ENCODE measurements at regions not wholly inside any gene's neighbourhood (a gene's known extent, or its start where the extent isn't known, plus 50 kb on each side); places are given as distances from the start of the nearest gene placed in this dataset.

- no peaks in the 10 kb centered on the region for H3K4me1 ChIP-seq (ENCODE audit: low read depth)
- H3K27me3 ChIP-seq: no peaks in the 10 kb centered on the region
- no peaks in the 10 kb centered on the region for H3K36me3 ChIP-seq
- H3K4me3 ChIP-seq: no peak overlapping the region
- no peak overlapping the region for H3K27ac ChIP-seq
- no peaks in the 10 kb centered on the region for H3K9me3 ChIP-seq (ENCODE audit: low read depth)
- DNase-seq (ENCODE audit: low read depth in 1 of 2, low spot score in 1 of 2): no peak
- TF ChIP-seq, protein P1, sequence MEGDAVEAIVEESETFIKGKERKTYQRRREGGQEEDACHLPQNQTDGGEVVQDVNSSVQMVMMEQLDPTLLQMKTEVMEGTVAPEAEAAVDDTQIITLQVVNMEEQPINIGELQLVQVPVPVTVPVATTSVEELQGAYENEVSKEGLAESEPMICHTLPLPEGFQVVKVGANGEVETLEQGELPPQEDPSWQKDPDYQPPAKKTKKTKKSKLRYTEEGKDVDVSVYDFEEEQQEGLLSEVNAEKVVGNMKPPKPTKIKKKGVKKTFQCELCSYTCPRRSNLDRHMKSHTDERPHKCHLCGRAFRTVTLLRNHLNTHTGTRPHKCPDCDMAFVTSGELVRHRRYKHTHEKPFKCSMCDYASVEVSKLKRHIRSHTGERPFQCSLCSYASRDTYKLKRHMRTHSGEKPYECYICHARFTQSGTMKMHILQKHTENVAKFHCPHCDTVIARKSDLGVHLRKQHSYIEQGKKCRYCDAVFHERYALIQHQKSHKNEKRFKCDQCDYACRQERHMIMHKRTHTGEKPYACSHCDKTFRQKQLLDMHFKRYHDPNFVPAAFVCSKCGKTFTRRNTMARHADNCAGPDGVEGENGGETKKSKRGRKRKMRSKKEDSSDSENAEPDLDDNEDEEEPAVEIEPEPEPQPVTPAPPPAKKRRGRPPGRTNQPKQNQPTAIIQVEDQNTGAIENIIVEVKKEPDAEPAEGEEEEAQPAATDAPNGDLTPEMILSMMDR (IDR thresholded peaks at IDR 0.05; ENCODE audit: low read depth, low read length): no peak
Measured at GRCh38 chr16:60180609-60181008, 1446.5 kb upstream of the GOT2 start.

GRCh38 chr16:60170196-60170595 is 1436.1 kb upstream of the GOT2 start:
- no peaks in the 10 kb centered on the region for H3K36me3 ChIP-seq
- H3K27ac ChIP-seq: no peak overlapping the region
- H3K4me3 ChIP-seq: no peak overlapping the region
- H3K4me1 ChIP-seq (ENCODE audit: low read depth): no peaks in the 10 kb centered on the region
- TF ChIP-seq, protein P1 (IDR thresholded peaks at IDR 0.05; ENCODE audit: low read depth, low read length): no peak
- no peak for DNase-seq (ENCODE audit: low read depth in 1 of 2, low spot score in 1 of 2)
- no peaks in the 10 kb centered on the region for H3K9me3 ChIP-seq (ENCODE audit: low read depth)
- no peaks in the 10 kb centered on the region for H3K27me3 ChIP-seq

DNA sequence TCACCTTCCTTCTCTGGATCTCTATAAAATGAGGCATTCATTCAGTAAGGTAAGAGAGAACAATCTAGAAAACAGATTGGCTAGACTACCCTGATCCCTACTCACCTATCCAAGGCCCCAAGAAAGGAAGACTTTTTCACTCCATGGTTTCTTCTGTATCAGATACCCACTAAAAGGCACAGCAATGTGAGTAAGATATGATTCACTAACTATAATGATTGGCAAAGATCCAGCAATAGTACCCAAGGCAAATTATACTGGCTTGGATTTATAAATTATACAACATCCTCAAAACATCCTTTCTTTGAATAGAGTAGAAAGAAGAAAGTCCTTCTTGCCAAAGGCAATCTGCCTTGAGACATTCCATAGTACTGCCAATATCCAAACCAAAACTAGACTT is 1432.0 kb upstream of the GOT2 start:
- Histone ChIP-seq H3K27me3 (no peaks in the 10 kb centered on the region), H3K9me3 (ENCODE audit: low read depth) (no peaks in the 10 kb centered on the region), H3K4me1 (ENCODE audit: low read depth) (no peaks in the 10 kb centered on the region), H3K36me3 (no peaks in the 10 kb centered on the region), H3K27ac (no peak overlapping the region), H3K4me3 (no peak overlapping the region)
- TF ChIP-seq, protein P1 (IDR thresholded peaks at IDR 0.05; ENCODE audit: low read depth, low read length): no peak
- DNase-seq (ENCODE audit: low read depth in 1 of 2, low spot score in 1 of 2): no peak

GRCh38 chr16:60151987-60152386 is 1417.9 kb upstream of the GOT2 start:
- no peak overlapping the region for H3K27ac ChIP-seq
- TF ChIP-seq, protein P1 (IDR thresholded peaks at IDR 0.05; ENCODE audit: low read depth, low read length): no peak
- no peaks in the 10 kb centered on the region for H3K27me3 ChIP-seq
- H3K4me1 ChIP-seq (ENCODE audit: low read depth): no peaks in the 10 kb centered on the region
- no peak for DNase-seq (ENCODE audit: low read depth in 1 of 2, low spot score in 1 of 2)
- no peak overlapping the region for H3K4me3 ChIP-seq
- H3K36me3 ChIP-seq: no peaks in the 10 kb centered on the region
- H3K9me3 ChIP-seq (ENCODE audit: low read depth): no peaks in the 10 kb centered on the region

DNA sequence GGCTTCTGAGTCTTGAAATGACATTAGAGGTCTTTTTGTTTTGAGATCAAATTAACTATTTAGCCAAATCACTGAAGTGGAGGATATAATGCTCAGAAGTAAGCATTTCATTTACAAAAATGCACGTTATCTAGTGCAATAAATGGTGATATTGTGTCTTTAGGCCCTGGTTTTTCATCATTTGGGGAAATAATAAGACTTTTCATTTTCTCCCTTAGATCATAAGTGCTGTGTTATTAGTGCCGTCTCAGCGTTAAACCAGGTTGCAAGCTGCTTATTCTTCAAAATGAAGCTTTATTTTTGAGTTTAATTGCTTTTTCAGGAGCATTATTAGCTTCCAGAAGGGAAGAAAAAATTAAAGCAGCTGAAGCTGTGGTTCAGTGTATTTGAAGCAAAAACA is 1416.8 kb upstream of the GOT2 start:
- H3K27me3 ChIP-seq: no peaks in the 10 kb centered on the region
- TF ChIP-seq, protein P1 (IDR thresholded peaks at IDR 0.05; ENCODE audit: low read depth, low read length): no peak
- H3K9me3 ChIP-seq (ENCODE audit: low read depth): no peaks in the 10 kb centered on the region
- no peaks in the 10 kb centered on the region for H3K36me3 ChIP-seq
- H3K4me3 ChIP-seq: no peak overlapping the region
- DNase-seq (ENCODE audit: low read depth in 1 of 2, low spot score in 1 of 2): no peak
- no peaks in the 10 kb centered on the region for H3K4me1 ChIP-seq (ENCODE audit: low read depth)
- H3K27ac ChIP-seq: no peak overlapping the region

- Histone ChIP-seq H3K4me3 (no peak overlapping the region), H3K27ac (no peak overlapping the region), H3K27me3 (no peaks in the 10 kb centered on the region), H3K36me3 (no peaks in the 10 kb centered on the region), H3K4me1 (ENCODE audit: low read depth) (no peaks in the 10 kb centered on the region), H3K9me3 (ENCODE audit: low read depth) (no peaks in the 10 kb centered on the region)
- TF ChIP-seq, protein P1 (IDR thresholded peaks at IDR 0.05; ENCODE audit: low read depth, low read length): no peak
- no peak for DNase-seq (ENCODE audit: low read depth in 1 of 2, low spot score in 1 of 2)
Measured at GRCh38 chr16:60143348-60143705, 1409.2 kb upstream of the GOT2 start.

Measured in cardiac muscle cell (in vitro differentiated cells and primary cell).